ENCODE measurements at regions not wholly inside any gene's neighbourhood (a gene's known extent, or its start where the extent isn't known, plus 50 kb on each side); places are given as distances from the start of the nearest gene placed in this dataset.

GRCh38 chr12:41709463-41710285 lies 435.0 kb downstream of the GXYLT1 start:
- Mint-ChIP-seq H3K27ac (no peak overlapping the region), H3K9me3 (no peaks in the 10 kb centered on the region), H3K4me1 (no peaks in the 10 kb centered on the region), H3K27me3 (peaks cover 0 to 7% of the 10 kb centered on the region in 2 donors), H3K4me3 (no peak overlapping the region), H3K36me3 (no peaks in the 10 kb centered on the region)
- no peaks in the 10 kb centered on the region for H3K9me3 ChIP-seq
- CTCF ChIA-PET, result no interaction called here
- POLR2A ChIA-PET, result no interaction called here
- DNase-seq (no peak), ATAC-seq (replicated peaks in 1 of 4) (no peak)
- no peaks in the 10 kb centered on the region for H3K27me3 ChIP-seq (replicated peaks in 1 of 2; ENCODE audit: control insufficient read depth in 2 of 2, extremely low read depth in 1 of 2, insufficient read depth in 2 of 2, low read length in 1 of 2)
- no peak overlapping the region for H3K4me3 ChIP-seq (ENCODE audit: control insufficient read depth in 1 of 2, extremely low read depth in 1 of 2, low read length in 1 of 2)
- no peaks in the 10 kb centered on the region for H3K36me3 ChIP-seq (ENCODE audit: control insufficient read depth in 2 of 2, extremely low read depth in 1 of 2, insufficient read depth in 1 of 2, low read length in 1 of 2)
- no peak overlapping the region for H3K27ac ChIP-seq (ENCODE audit: low read length)
- WGBS (ENCODE audit: insufficient coverage), result 93% methylated on average over 3 of the region's 5 CpGs
- H3K4me1 ChIP-seq (ENCODE audit: control insufficient read depth in 1 of 2, extremely low read depth in 1 of 2, insufficient read depth in 2 of 2, low read length in 2 of 2), result no peaks in the 10 kb centered on the region

DNA sequence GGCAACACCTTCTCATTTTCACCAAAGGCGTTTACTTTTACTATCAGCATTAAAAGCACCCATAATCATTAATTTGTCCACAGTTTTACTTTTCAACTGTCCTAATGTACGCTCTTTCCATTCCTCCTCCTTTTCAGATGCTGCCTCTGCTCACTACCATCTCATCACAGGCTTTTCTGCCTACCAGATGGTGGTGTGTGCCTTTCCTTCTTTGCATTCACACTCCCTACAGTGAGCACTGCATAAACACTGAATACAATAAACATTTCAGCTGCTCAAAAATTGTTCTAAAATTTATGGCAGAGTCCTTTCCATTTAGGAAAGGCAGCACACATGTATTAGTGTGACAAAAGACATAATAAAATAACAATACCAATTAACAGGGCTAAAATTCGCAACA lies 435.7 kb downstream of the GXYLT1 start:
- ATAC-seq (replicated peaks in 1 of 4) (no peak), DNase-seq (no peak)
- Mint-ChIP-seq H3K4me3 (no peak overlapping the region), H3K4me1 (no peaks in the 10 kb centered on the region), H3K36me3 (no peaks in the 10 kb centered on the region), H3K9me3 (no peaks in the 10 kb centered on the region), H3K27me3 (peaks cover 0 to 7% of the 10 kb centered on the region in 2 donors), H3K27ac (no peak overlapping the region)
- H3K4me1 ChIP-seq (ENCODE audit: control insufficient read depth in 1 of 2, extremely low read depth in 1 of 2, insufficient read depth in 2 of 2, low read length in 2 of 2), result no peaks in the 10 kb centered on the region
- no peaks in the 10 kb centered on the region for H3K27me3 ChIP-seq (replicated peaks in 1 of 2; ENCODE audit: control insufficient read depth in 2 of 2, extremely low read depth in 1 of 2, insufficient read depth in 2 of 2, low read length in 1 of 2)
- ChIA-PET CTCF (no interaction called here), POLR2A (no interaction called here)
- no peaks in the 10 kb centered on the region for H3K9me3 ChIP-seq
- WGBS (ENCODE audit: insufficient coverage), result 71% methylated on average over 2 of the region's 3 CpGs
- H3K27ac ChIP-seq (ENCODE audit: low read length), result no peak overlapping the region
- H3K36me3 ChIP-seq (ENCODE audit: control insufficient read depth in 2 of 2, extremely low read depth in 1 of 2, insufficient read depth in 1 of 2, low read length in 1 of 2), result no peaks in the 10 kb centered on the region
- H3K4me3 ChIP-seq (ENCODE audit: control insufficient read depth in 1 of 2, extremely low read depth in 1 of 2, low read length in 1 of 2), result no peak overlapping the region

DNA sequence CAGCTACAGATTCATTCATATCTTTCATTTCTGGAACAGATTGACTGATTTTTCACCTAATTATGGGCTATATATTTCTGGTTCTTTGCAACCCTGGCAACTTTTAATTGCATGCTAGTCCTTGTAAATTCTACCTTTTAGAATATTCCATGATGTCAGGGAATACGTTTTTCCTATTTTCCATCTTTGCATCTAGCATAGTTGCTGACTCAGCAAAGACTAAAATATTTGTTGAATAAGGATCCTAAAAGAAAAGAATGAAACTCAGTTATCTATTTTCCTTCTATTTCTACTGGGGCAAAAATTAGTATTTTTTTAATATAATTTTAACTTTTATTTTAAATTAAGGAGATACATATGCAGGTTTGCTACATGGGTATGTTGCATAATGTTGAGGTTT lies 438.3 kb downstream of the GXYLT1 start:
- ATAC-seq (replicated peaks in 1 of 4) (no peak), DNase-seq (no peak)
- Histone ChIP-seq H3K27ac (ENCODE audit: low read length) (no peak overlapping the region), H3K4me3 (ENCODE audit: control insufficient read depth in 1 of 2, extremely low read depth in 1 of 2, low read length in 1 of 2) (no peak overlapping the region), H3K9me3 (no peaks in the 10 kb centered on the region), H3K4me1 (ENCODE audit: control insufficient read depth in 1 of 2, extremely low read depth in 1 of 2, insufficient read depth in 2 of 2, low read length in 2 of 2) (no peaks in the 10 kb centered on the region), H3K27me3 (replicated peaks in 1 of 2; ENCODE audit: control insufficient read depth in 2 of 2, extremely low read depth in 1 of 2, insufficient read depth in 2 of 2, low read length in 1 of 2) (no peaks in the 10 kb centered on the region), H3K36me3 (ENCODE audit: control insufficient read depth in 2 of 2, extremely low read depth in 1 of 2, insufficient read depth in 1 of 2, low read length in 1 of 2) (no peaks in the 10 kb centered on the region)
- Mint-ChIP-seq H3K9me3 (no peaks in the 10 kb centered on the region), H3K36me3 (no peaks in the 10 kb centered on the region), H3K27ac (no peak overlapping the region), H3K4me1 (no peaks in the 10 kb centered on the region), H3K27me3 (peaks cover 0 to 7% of the 10 kb centered on the region in 2 donors), H3K4me3 (no peak overlapping the region)
- WGBS (ENCODE audit: insufficient coverage), result no CpG with 5 or more reads among the region's 1 CpG
- CTCF ChIA-PET, result no interaction called here
- POLR2A ChIA-PET, result no interaction called here

GRCh38 chr12:41701943-41702601 lies 442.6 kb downstream of the GXYLT1 start:
- Mint-ChIP-seq H3K36me3 (no peaks in the 10 kb centered on the region), H3K27ac (no peak overlapping the region), H3K27me3 (no peaks in the 10 kb centered on the region), H3K4me3 (no peak overlapping the region), H3K4me1 (no peaks in the 10 kb centered on the region), H3K9me3 (no peaks in the 10 kb centered on the region)
- ChIA-PET CTCF (no interaction called here), POLR2A (interaction anchor here in 1 of 2 donors (0.7 kb wide), 1 partner anchor 1125 kb away, joined by 3 read pairs; no protein-coding TSS in a partner anchor)
- H3K27ac ChIP-seq (ENCODE audit: low read length), result no peak overlapping the region
- ATAC-seq (replicated peaks in 1 of 4) (no peak), DNase-seq (no peak)
- H3K27me3 ChIP-seq (replicated peaks in 1 of 2; ENCODE audit: control insufficient read depth in 2 of 2, extremely low read depth in 1 of 2, insufficient read depth in 2 of 2, low read length in 1 of 2), result no peaks in the 10 kb centered on the region
- no peaks in the 10 kb centered on the region for H3K36me3 ChIP-seq (ENCODE audit: control insufficient read depth in 2 of 2, extremely low read depth in 1 of 2, insufficient read depth in 1 of 2, low read length in 1 of 2)
- no peak overlapping the region for H3K4me3 ChIP-seq (ENCODE audit: control insufficient read depth in 1 of 2, extremely low read depth in 1 of 2, low read length in 1 of 2)
- H3K9me3 ChIP-seq, result no peaks in the 10 kb centered on the region
- no CpG with 5 or more reads among the region's 2 CpGs for WGBS (ENCODE audit: insufficient coverage)
- H3K4me1 ChIP-seq (ENCODE audit: control insufficient read depth in 1 of 2, extremely low read depth in 1 of 2, insufficient read depth in 2 of 2, low read length in 2 of 2), result no peaks in the 10 kb centered on the region

DNA sequence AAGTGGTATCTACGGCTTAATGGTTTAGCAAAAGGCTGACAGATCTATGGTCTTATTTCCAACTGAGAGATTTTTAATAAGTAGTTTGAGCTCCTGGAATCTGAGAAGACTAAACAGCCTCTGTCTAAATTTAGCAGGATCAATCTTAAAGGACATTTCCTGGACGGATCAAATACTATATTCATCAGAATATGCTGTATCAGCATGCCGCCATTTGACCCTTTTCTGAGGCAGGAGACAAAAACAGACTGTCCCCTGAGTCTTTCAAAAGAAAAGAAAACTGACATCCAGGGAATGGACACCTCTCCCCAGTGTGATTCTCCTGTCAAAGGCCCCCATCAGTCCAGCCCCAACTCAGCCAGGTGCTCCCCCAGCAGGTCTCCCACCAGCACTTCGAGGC lies 443.7 kb downstream of the GXYLT1 start:
- DNase-seq, result no peak
- H3K9me3 ChIP-seq, result no peaks in the 10 kb centered on the region
- ATAC-seq (replicated peaks in 1 of 4), result no peak
- Mint-ChIP-seq H3K27ac (no peak overlapping the region), H3K4me3 (no peak overlapping the region), H3K27me3 (no peaks in the 10 kb centered on the region), H3K4me1 (no peaks in the 10 kb centered on the region), H3K36me3 (no peaks in the 10 kb centered on the region), H3K9me3 (no peaks in the 10 kb centered on the region)
- no peaks in the 10 kb centered on the region for H3K4me1 ChIP-seq (ENCODE audit: control insufficient read depth in 1 of 2, extremely low read depth in 1 of 2, insufficient read depth in 2 of 2, low read length in 2 of 2)
- WGBS (ENCODE audit: insufficient coverage), result 100% methylated on average over 2 of the region's 4 CpGs
- POLR2A ChIA-PET, result no interaction called here
- no peak overlapping the region for H3K4me3 ChIP-seq (ENCODE audit: control insufficient read depth in 1 of 2, extremely low read depth in 1 of 2, low read length in 1 of 2)
- no peaks in the 10 kb centered on the region for H3K27me3 ChIP-seq (replicated peaks in 1 of 2; ENCODE audit: control insufficient read depth in 2 of 2, extremely low read depth in 1 of 2, insufficient read depth in 2 of 2, low read length in 1 of 2)
- H3K36me3 ChIP-seq (ENCODE audit: control insufficient read depth in 2 of 2, extremely low read depth in 1 of 2, insufficient read depth in 1 of 2, low read length in 1 of 2), result no peaks in the 10 kb centered on the region
- CTCF ChIA-PET, result no interaction called here
- no peak overlapping the region for H3K27ac ChIP-seq (ENCODE audit: low read length)

GRCh38 chr12:41699658-41700057 lies 445.0 kb downstream of the GXYLT1 start:
- no peaks in the 10 kb centered on the region for H3K27me3 Mint-ChIP-seq
- no peaks in the 10 kb centered on the region for H3K4me1 Mint-ChIP-seq
- ChIA-PET CTCF (no interaction called here), POLR2A (no interaction called here)
- no peaks in the 10 kb centered on the region for H3K4me1 ChIP-seq (ENCODE audit: control insufficient read depth in 1 of 2, extremely low read depth in 1 of 2, insufficient read depth in 2 of 2, low read length in 2 of 2)
- H3K36me3 ChIP-seq (ENCODE audit: control insufficient read depth in 2 of 2, extremely low read depth in 1 of 2, insufficient read depth in 1 of 2, low read length in 1 of 2), result no peaks in the 10 kb centered on the region
- no peaks in the 10 kb centered on the region for H3K36me3 Mint-ChIP-seq
- H3K27ac ChIP-seq (ENCODE audit: low read length), result no peak overlapping the region
- H3K9me3 Mint-ChIP-seq, result no peaks in the 10 kb centered on the region
- H3K9me3 ChIP-seq, result no peaks in the 10 kb centered on the region
- no peaks in the 10 kb centered on the region for H3K27me3 ChIP-seq (replicated peaks in 1 of 2; ENCODE audit: control insufficient read depth in 2 of 2, extremely low read depth in 1 of 2, insufficient read depth in 2 of 2, low read length in 1 of 2)
- ATAC-seq (replicated peaks in 1 of 4) (no peak), DNase-seq (no peak)
- 87% methylated on average over 3 of the region's 3 CpGs for WGBS (ENCODE audit: insufficient coverage)
- no peak overlapping the region for H3K4me3 ChIP-seq (ENCODE audit: control insufficient read depth in 1 of 2, extremely low read depth in 1 of 2, low read length in 1 of 2)
- no peak overlapping the region for H3K27ac Mint-ChIP-seq
- H3K4me3 Mint-ChIP-seq, result no peak overlapping the region

Measured in T-cell (primary cell).